HCT116 (cell line): ENCODE measurements at regions not wholly inside any gene's neighbourhood (a gene's known extent, or its start where the extent isn't known, plus 50 kb on each side); places are given as distances from the start of the nearest gene placed in this dataset.

Experiments
- CEBPB ChIP-seq: IDR thresholded peaks from 2 replicates; pipeline ENCODE4 v1.6.1; 2012; ENCODE audit warnings: low read depth
- CTCF ChIP-seq, 3 experiments: fragments of 200-600 bp in 1 of 3; sonication (generic) in 1 of 3; IDR thresholded peaks in 2 of 3; conservative IDR thresholded peaks in 1 of 3; 2 replicates each; pipeline ENCODE4 v1.5.1; 2012 to 2017; ENCODE audit warnings: low read depth in 2 of 3, low read length in 2 of 3, antibody characterized with exemption in 1 of 3, borderline replicate concordance in 1 of 3, control low read depth in 1 of 3, mild to moderate bottlenecking in 1 of 3, mixed read lengths in 1 of 3, mixed run types in 1 of 3, moderate library complexity in 1 of 3; ENCODE audit not compliant: insufficient read depth in 1 of 3
- EGR1 ChIP-seq: IDR thresholded peaks from 2 replicates; pipeline ENCODE4 v1.6.1; 2012; ENCODE audit warnings: low read depth
- EZH2 ChIP-seq: fragments of 200-600 bp; sonication (generic); IDR thresholded peaks from 2 replicates; pipeline ENCODE4 v1.6.1; 2017; ENCODE audit warnings: antibody characterized with exemption, mixed run types
- EZH2phosphoT487 ChIP-seq: fragments of 200-600 bp; IDR thresholded peaks from 2 replicates; pipeline ENCODE4 v1.6.1; 2018; ENCODE audit warnings: antibody characterized with exemption, borderline replicate concordance
- FOSL1 ChIP-seq: IDR thresholded peaks from 2 replicates; pipeline ENCODE4 v1.6.1; 2012; ENCODE audit warnings: low read depth
- JUND ChIP-seq: IDR thresholded peaks from 2 replicates; pipeline ENCODE4 v1.6.1; 2012
- POLR2A ChIP-seq: IDR thresholded peaks from 2 replicates; pipeline ENCODE4 v1.7.0; 2011; ENCODE audit warnings: borderline replicate concordance; ENCODE audit not compliant: insufficient read depth, insufficient read length; ENCODE audit errors: extremely low read depth
- POLR2AphosphoS5 ChIP-seq: IDR thresholded peaks from 2 replicates; pipeline ENCODE4 v1.6.1; 2011; ENCODE audit warnings: mild to moderate bottlenecking, low read depth, low read length, moderate library complexity
- RAD21 ChIP-seq: IDR thresholded peaks from 2 replicates; pipeline ENCODE4 v1.6.1; 2012; ENCODE audit warnings: low read depth, mild to moderate bottlenecking
- SP1 ChIP-seq: IDR thresholded peaks from 2 replicates; pipeline ENCODE4 v1.6.1; 2012; ENCODE audit warnings: low read depth

- TF ChIP-seq CTCF (IDR thresholded peaks at IDR 0.05 in 2 of 3, conservative IDR thresholded peaks at IDR 0.05 in 1 of 3; ENCODE audit: borderline replicate concordance in 1 of 3, insufficient read depth in 1 of 3, low read depth in 2 of 3, low read length in 2 of 3) (no peak), POLR2AphosphoS5 (no peak), POLR2A (no peak), EZH2 (no peak), FOSL1 (no peak), SP1 (no peak), JUND (no peak), EGR1 (no peak), CEBPB (no peak), RAD21 (no peak), EZH2phosphoT487 (no peak)
Observed at GRCh38 chr1:168369655-168370054, 89.0 kb downstream of the TBX19 start.
